Right lung (tissue), 2 donors: ENCODE measurements at regions not wholly inside any gene's neighbourhood (a gene's known extent, or its start where the extent isn't known, plus 50 kb on each side); places are given as distances from the start of the nearest gene placed in this dataset.

Experiments used
- DNase-seq, 2 donors: peaks; one replicate each; pipeline ENCODE4 v3.0.0-alpha.2; 2013

DNA sequence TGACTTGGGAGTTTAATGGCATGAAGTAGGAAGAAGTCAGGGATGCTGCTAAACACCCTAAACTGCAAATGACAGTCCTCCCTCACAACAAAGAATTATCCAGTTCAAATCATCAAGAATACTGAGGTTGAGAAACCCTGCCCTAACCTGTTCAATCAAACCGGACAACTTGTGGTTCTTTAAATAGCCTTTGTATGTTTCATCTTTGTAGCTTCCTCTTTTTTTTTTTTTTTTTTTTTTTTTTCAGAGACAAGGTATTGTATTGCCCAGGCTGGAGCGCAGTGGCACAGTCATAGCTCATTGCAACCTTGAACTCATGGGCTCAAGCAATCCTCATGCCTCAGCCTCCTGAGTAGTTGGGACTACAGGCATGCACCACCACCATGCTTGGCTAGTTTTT lies 52.5 kb upstream of the TTC29 start:
- no peak for DNase-seq

DNA sequence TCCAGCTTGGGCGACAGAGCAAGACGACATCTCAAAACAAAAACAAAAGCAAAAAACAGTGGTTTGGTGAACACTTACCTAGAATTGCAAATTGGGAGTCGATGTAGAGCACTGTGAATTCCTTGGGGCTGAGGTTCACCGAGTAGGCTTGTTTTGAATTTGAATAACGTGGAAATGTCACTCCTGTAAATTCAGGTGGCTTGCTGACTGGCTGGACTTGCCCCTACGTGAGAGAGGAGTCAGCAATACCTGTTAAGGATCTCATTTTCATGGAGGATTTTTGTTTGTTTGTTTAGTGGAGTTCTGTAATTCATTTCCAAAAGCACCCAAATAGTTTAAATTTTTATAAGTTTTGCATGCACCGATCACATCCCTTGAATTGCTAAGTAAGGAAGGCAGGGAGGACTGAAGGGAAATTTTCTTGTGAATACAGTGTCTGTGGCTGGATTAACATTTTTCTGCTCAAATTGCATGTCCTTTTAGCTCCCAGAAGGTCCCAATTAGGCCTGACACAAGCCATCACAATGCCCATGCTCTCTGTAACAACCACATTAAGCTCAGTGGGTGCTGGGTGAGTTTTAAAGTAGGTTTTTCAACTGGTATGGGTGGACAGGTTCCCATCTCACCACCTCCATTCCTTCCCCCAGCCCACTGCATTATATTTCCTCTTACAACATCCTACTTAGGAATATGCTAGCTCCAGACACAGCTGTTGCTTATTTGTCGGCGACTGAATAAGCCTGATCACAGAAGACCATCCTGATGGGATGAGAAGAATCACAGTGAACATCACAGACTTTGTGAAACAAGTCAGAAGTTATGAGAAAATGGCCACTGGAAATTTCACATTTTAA lies 58.5 kb upstream of the TTC29 start:
- DNase-seq, result no peak

DNA sequence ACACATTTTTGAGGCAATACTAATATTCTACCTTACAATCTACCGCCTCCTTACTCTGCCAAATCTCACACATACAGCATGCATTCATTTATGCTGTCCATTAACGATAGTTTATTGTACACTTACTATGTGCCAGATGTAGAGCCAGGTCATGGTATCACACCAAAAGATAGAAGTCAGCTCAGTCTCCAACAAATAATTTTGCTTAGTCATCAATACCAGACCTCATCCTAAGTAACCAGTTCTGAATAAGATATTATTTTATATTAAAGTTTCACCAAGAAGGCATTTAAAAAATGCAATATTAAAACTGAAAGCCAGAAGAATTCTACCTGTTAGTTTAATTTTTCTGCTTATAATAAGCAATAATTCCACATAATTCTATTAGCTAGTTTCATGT lies 60.6 kb upstream of the TTC29 start:
- DNase-seq, result no peak

DNA sequence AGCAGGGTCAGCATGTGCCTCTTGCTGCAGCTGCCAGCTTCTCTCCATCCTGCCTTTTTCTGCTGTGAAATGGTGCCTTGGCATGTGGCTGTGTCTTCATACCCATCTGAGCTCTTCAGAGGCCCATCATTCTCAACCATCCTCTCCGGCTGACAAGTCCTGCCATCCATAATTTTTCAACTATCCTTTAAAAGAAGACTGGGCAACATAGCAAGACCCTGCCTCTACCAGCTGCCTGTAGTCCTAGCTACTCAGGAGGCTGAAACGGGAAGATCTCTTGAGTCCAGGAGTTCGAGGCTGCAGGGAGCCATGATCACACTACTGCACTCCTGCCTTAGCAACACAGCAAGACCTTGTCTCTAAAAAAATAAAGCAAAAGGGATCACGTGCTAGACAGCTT lies 64.2 kb upstream of the TTC29 start:
- DNase-seq, result no peak

DNA sequence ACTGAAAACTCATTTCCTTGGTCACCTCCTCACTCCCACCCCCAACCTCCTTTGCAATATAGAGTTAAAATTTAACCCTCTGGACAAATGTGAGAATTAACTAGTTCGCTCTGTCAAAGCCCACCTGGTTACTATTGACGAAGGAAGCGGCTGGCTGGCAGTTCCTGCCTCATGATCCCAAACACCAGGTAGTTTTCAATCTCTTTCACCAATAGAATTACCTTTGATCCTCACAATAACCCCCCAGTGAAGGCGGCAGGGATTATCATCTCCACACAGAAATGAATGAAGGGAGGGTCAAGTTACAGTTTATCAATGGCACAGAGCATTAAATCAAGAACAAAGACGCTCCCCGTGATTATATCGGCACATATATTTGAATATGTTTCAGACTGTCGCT lies 65.7 kb upstream of the TTC29 start:
- no peak for DNase-seq

DNA sequence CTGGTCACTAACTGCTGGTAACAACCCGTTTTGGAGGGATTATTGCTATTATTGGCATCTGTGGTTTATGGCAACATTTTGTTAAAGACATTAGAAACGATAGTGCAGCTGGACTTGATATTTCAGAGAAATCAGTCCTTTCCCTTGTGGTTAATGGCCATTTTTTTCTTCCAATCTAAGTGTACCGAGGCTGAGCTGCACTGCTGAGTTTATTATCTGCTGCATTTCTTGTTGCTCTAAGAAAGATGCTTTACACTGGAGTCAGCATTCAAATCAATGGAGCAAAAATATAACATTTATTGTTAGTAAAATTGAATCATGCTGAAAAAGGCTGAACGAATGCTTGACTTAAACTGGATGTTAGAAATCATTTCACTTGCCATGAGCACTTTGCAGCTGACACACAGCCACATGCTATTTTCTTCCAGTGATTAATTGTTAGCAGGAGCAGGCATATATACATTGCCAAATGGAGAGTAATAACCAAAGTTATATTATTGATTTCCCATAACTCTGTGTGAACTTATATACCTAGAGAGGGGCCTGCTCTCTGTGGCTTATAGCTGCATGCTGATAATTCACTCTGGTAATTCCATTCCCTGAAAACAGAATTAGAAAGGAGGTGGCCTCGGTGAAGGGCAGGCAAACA lies 66.5 kb upstream of the TTC29 start:
- DNase-seq, result no peak

DNA sequence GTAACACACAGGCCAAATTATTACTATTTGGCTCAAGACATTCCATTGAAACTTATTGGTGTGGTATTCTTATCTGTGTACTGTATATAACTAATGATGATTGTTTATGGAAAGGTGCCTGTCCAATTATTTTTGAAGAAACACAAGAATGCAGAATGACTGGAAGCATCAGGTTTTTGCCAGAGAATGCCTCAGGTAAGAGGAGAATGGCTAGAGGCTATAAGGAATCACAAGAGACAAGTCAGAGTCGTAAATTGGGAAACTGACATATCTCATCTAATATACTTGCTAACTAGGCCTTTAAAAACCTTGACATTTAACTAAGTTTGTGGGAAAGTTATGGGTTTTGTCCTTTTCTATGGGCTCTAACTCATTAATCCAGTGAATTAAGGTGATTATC lies 69.3 kb upstream of the TTC29 start:
- no peak for DNase-seq

DNA sequence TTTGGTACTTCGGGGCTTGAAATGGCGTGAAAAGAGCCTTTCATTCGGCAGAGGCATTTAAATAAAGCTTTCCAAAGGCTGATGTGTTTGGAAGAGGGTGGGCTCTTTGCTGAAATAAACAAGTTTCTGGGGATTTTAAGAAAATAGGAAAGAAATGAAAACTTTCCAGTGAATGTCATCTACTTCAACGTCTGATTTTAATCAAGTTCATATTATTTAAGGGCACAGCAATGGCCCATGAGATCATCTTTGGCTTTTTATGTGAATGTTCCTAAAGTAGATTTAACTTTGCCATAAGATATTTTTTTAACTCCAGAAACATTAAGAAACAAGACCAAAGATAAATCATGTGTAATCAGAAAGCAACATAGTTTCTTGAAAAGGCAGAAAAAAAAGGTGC lies 69.8 kb upstream of the TTC29 start:
- peak; percentile 13 to 15 for DNase-seq

DNA sequence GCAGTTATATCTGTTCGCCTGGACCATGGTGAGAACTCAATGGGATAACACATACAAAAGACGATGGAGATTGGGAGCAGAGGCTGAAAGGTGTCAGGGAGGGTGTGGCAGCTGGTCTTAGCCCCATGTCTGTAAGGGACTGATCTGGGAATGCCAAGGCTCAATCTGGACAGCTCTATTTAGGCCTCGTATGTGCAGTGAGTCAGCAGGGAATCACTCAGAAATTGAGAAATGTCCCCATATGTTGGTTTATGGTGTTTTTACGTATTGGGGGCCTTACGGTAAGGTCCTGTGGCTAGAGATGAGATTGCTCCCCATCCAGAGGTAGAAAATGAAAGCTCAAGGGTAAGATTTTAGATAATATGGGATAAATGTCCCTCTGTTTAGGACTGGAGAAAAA lies 71.4 kb upstream of the TTC29 start:
- DNase-seq, result no peak

DNA sequence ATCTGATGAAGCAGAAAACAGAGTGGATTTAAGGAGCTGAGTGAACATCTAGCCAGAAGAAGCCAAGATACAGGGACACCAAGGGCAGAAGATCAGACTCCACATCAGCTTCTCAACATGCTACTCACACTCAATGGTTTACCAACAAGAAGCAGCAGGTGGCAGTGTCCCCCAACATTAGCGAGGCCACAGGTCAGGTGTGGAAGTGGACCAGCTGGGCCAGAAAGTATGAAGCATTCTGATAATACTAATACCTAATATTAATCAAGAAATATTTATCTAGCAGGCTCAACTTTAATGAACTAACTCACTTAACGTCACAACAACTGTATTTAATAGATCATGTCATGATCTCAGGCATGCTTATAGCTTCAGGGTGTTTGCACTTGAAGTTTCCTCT lies 73.4 kb upstream of the TTC29 start:
- DNase-seq, result no peak

DNA sequence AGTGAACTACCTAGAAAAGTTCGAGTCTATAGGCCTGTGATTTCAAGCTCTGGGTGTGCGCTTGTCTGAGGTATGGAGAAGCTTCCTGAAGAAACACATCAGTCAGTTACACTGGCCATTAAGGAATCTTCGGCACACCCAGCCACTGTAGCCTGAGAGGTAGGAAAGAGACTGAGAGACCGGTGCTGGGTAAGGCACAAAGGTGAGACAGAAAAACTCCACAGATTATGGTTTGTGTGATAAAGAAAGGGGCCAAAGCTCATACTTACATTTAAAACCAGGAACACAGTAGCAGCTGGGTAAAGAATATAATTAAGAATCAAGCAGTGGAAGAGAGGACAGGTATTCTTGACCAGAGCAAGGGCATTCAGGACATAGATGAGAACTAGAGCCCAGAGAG lies 74.8 kb upstream of the TTC29 start:
- DNase-seq, result no peak

DNA sequence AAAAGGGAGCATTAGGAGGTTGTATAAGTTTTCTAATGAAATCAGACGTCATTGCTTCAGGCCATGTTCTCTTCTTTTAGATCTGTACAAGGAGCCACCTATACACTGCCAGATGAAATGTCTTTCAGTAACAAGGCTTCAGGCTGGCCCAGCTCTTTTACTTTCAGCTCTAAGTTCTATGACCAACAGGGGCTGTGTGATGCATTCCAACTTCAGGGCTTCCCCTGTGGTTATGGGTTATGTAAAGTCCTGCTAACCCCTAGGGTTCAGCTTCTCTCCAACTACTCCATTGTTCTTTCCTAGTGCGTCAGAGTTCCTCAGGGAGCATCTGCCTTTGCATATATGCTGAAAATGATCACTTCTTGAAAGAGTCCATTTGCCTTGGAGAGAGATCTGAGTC lies 79.4 kb upstream of the TTC29 start:
- DNase-seq, result no peak

DNA sequence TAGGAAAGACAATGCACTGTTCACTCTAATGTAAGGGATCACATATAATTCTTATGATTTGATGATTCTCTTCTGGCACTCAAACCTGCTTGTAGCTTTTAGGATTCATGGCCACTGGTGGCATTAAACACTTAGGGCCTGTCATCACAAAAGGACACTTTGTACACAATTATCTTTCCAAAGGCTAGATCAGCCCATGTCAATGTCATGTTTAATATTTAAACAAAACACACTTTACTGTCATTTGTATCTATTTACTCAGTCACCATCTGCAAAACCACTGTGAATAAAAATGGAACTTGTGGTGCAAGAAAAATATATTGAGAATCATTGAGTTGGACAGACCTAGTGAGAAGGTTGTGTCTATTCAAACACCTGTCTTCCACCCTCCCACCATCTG lies 83.6 kb upstream of the TTC29 start:
- DNase-seq, result no peak

DNA sequence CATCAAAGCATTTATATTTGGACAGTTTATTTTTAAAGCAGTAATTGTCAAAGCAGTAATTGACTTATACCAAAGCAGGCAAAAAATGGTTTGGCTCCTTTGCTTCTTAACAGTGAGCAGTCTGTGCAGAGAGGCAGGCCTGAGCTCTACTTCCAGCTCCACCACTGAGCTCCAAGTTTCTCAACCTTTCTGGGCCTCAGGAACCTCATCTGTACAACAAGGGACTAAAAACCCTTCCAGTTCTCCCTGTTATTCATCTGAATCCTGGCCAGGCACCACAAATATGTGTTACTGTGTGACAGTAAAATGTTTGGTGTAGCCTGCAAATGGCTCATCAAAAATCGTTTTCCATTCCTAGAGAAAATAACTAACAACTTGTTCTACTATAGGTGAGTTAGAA lies 88.7 kb upstream of the TTC29 start:
- DNase-seq, result no peak

DNA sequence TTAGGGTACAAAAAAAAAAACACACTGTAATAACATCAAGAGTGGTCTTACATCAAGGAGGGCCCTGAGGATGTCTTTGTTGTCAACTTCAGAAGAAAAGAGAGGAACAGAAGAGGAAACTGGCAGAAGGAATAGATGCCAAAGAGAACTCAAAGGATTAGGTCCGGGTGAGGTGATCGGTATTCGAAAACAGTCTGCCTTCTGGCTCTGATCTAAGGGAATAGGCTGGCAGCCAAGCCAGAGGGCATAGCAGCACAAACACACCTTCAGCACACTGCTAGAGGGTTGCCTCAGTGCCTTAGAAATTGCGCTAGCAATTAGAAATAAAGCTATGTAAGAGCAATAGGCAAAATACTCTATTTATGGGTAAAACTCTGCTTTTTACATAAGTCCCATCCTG lies 91.4 kb upstream of the TTC29 start:
- DNase-seq, result no peak

DNA sequence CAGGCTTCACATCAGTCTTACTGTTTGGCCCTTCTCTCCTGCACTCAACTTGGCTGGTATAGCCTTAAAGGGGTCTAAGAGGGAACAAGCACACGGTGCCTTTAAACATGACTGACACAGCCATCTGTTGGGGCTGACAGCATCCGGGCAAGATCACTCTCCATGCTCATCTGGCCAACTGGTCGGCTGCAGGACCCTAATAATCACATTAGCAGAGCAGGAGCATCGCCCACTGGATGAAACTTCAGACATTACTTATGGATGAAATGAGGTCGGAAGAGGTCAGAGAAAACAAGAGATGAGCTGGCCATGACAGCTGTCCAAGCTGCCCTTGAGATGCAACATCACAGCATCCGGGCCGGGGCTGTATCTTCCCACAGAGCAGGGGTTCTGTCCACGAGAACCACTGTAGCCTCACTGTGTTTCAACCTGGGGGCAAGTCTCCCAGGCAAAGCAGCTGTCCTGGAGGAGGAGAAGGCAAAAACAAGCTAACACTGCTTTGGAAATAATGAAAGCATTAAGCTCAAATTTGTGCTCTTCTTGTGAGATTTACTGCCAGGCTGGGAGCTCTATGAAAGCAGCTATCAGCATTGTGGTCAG lies 94.4 kb upstream of the TTC29 start:
- DNase-seq, result no peak

DNA sequence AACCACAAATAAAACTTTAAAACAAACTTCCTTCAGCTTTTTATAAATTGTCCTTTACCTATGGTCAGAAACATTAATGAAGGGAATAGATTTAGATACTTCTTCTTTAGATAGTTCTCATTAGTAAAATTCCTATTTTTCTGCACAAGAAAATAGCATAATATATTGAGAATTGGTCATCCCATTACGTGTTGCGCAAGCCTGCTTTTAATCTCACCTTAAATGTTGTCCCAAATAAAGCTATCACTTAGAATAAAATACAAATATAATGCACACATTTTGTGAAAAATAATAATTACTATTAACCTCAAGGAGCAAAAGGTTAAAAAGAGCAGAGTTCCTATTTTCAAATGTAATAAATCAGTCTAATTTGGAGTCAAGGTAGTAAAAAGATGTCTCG lies 95.2 kb upstream of the TTC29 start:
- no peak for DNase-seq

DNA sequence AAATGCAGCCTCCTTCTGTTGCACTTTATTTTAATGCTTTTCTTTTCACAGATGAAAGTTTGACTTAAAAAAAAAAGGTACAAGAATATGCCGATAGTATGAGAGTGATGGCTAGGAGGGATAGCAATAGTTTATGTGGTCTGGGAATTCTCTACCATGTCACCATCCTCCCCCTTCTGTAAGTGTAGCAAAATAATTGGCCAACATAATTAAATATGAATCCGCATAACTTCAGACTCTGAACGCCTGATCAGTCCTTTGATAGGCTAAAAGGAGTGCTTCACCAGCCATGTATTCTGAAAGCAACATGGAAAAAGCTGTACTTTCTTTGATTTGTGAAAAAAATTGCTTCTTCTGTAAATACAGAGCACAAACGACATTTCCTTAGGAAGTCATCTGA lies 95.7 kb upstream of the TTC29 start:
- DNase-seq, result no peak

DNA sequence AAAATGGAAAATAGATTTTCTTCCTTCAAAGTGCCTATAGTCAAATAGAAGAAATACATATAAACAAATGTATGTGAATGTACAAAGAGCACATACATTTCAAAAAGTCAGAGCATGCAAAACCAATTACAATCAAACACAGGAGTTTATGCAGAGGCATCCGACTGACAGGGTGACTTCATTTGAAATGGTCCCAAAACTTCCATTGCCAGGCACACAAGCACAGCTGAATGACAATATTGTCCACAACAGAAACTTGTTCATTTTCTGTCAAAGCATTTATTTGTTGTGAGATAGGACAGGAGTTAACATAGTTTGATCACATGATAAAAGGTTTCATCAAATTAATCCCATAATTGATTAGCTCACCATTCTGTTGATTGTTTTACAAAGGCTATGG lies 96.4 kb upstream of the TTC29 start:
- DNase-seq, result no peak

DNA sequence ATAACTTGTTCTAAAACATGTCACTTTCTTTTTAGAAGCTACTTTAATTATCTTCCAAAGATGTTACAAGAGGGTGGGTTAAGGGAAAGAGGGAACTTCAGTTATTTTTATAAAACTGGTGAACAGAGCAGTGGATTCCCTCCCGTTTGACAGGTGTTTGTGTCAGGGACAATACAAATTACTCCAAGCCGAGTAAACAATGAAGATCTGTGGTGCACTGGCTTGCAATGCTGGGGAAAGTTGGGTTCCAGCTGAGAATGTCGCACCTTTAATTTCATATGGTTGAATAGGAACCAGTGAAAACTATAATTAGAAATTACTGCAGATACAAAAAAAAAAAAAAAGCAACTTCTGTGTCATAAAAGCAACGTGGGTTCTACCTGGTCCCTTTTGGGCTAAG lies 98.6 kb upstream of the TTC29 start:
- no peak for DNase-seq

DNA sequence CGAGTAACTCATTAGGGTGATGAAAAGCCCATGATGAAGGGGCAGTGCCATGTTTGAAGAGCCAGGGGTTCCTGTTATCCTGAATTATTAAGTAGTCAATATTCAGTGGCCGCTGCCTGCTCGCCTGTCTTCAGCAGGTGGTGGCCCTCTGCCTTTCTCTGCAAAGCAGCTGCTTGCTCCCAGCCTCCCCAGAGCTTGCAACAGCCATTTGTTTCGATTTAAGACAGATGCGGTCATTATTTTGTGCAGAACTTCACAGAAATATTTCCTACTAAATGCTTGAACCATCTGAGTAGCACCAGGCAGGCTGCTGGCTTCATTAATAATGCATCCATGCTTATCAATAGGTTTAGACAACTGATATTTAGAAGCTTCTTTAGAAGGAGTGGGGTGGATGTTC lies 104.3 kb upstream of the TTC29 start:
- no peak for DNase-seq

DNA sequence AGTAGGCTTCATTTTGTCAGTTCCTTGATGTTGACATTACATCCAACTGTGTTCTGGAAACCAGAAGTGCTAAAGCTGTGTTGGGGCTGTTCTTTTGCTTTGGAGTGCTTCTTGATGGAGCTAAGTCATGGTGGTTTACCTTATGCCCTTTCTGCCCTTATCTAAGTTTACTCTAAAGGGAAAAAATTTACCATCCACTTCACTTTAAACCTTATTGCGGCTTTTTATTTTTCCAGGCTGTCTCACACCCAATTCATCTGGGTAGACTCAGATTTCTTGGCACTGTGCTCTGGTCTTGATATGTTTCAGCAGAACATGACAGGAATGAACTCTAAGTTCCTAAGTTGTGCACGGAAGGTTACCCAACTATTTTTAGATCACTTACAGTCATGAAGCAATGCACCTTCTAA lies 104.7 kb upstream of the TTC29 start:
- peak; percentile 32 to 52 for DNase-seq

DNA sequence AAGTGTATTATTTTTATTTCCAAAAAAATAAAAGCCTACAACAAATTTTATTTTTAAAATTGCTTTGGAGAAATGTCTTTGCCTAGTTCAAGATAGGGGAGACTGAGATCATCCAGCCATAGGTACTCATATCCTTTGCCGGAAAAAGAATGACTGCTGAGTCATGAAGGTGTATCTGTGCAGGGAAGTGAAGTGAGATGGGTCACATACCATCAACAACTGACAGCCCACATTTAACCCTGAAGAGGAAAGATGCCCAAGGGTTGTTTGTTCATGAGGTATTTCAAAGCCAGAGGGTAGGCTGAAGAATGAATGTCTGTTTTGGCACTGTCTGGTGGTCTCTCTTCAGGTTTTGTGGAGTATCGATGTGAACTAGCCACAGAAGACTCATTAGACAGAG lies 106.7 kb upstream of the TTC29 start:
- no peak for DNase-seq
